ENCODE measurements at regions not wholly inside any gene's neighbourhood (a gene's known extent, or its start where the extent isn't known, plus 50 kb on each side); places are given as distances from the start of the nearest gene placed in this dataset.

DNA sequence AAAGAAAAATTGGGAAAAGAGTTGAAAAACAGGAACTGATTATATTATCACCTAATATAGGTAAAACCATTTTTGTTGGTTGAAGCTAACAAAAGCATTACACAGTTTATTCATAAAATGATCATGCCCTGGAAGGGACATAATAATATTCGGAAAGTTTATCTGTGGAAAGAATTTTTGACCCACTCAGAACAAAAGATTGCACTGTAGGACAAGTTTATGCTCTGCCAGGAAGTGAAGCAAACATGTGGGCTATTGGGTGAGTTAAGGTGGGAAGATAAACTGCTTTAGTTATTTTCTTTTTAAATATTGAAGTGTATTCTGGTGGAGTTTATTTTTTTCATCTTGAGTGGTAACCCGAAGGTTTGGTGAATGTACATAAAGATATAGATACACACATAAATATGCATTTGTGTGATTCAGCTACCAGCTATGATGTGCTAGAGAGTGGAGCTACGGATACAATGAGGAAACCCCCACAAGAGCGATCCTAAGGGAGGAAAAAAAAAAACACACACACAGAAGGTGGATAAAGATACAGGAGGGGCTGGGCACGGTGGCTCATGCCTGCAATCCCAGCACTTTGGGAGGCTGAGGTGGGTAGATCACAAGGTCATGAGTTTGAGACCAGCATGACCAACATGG is 506.4 kb upstream of the THBS1 start:
- DNase-seq (ENCODE audit: low read depth, low spot score), result no peak

DNA sequence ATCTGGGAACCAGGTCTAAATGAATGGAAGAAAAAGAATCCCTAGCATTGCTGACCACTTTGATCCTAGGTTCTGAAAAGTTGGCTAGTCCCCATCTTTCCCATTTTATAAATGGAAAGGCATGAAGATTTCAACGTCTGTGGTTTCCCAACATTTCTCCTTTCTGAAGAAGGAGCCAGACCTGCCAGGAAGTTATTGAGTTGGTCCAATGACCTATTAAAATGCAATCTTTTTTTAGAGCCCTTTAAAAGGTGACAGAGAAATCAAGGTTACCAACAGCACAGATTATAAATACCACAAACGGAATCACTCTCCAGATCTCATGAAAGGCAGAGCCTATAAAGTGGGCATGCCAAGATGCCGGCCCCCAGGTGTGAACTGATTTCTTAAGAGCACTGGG is 505.6 kb upstream of the THBS1 start:
- no peak for DNase-seq (ENCODE audit: low read depth, low spot score)

DNA sequence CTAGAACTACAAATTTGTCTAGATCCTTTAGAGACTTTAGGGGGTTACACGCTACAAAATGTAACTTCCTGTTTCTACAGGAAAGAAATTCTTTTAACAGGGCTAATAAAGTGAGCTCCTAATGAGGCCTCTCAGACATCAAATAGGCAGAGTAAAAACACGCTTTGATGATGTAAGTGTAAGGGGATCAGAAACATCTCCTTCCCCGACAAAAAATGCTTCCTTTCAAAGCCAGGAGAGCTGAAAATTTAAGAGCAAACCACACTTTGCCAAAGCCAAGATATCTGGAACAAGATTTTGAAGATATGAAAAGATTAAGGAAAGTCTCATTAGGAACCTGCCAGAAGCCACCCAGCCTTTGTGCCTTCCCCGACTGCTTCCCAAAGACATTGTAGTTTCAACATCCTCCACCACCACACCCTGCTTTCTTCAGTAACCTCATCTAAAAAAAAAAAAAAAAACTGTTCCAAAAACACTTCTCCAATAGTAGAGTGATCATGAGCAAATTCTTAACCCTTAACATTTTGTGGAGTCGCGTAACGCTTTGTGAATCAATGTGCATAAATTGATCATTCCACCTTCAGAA is 505.0 kb upstream of the THBS1 start:
- DNase-seq (ENCODE audit: low read depth, low spot score), result no peak

DNA sequence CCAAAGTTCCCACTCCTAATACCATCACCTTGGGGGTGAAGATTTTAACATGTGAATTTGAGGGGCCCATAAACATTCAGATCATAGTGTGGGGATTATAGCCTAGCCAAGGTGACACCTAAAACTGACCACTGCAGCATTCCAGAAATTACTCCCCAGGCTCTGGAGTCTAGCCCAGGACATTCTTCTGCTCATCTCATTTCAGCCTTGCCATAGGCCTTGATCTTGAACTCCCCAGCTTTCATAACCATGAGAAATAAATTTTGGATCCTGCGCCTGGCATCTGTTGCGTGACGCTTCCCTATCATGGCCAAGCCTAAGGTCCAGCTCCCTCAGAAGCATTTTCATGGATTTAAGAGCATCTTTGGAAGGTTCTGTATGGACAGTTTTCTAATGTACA is 502.9 kb upstream of the THBS1 start:
- DNase-seq (ENCODE audit: low read depth, low spot score), result no peak

DNA sequence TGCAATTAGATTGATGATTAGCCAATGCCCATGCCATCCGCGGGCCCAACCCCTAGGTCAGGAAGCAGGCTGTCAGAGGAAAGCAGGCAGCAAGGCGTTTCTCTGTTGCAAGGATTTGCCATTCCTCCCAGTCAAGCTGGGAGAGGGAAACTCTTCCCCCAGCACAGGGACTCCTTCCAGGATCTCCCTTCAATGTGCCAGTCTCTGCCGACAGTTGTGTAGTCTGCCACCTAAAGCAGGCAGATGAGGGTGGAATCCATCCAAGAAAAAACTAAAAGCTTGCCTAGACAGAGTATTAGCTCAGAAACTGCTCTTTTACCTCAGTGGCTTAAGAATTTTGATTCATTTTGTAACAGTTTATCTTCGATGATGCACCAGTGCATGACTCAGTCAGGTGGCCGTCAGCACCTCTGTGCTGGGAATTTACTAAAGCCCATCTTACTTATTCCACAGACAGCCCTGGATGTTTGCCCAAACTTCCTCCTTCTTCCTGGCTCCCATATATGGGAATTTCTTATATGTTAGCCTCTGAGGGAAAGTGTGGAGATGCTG is 501.5 kb upstream of the THBS1 start:
- DNase-seq (ENCODE audit: low read depth, low spot score), result no peak

DNA sequence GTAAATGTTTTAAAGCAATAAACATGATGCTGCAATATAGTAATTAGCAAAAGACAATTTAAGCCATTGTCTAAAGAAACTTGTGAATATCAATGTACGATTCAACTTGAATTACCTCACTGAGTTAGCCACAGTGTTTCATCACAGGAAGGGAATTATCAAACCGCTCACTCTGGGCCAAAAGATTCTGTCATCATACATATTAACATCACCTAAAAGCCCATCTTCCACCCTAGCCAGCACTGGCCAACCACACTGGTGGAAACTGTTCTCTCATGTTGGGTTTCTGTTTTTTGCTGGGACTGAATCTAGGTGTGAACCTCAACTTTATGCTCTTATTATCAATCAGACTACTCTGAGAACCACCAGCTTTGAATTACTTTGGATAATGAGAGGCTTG is 497.7 kb upstream of the THBS1 start:
- DNase-seq (ENCODE audit: low read depth, low spot score), result no peak

DNA sequence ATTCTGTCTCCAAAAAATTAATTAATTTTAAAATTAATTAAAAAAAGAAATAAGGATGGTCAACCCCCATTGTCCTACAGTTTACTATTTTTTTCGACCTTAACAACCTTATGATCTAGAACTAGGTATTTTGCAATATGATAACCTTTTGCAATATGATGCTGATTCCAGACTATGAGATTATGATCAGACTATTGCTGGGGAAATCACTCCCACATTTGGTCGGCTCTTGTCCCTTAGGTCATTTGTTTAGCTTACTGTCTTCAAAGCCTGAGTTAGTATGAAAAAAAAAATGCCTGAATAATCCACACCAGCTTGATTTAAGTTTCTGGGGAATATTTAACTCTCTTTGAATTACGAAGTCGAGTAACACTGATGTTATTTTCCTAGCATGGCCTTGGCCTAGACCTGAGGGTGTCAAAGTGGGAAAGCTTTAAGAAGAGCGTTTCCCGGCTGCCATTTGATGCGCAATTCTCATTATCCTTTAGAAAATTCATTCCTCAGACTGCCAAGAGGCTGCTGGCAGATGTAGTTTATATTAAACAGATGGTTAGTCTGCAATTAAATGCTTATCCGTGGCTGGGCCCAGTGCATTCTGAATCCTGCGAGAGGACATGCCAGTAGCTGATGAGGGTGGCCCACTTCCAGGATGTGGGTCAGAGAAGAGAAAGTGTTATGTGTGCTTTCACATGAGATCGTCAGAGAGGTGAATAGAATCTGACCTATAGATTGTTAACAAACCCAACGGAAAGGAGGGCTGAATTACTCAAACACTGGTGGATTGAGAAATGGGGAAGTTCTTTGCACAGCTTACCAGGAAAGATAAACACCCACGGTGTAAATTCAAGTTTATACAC is 496.0 kb upstream of the THBS1 start:
- no peak for DNase-seq (ENCODE audit: low read depth, low spot score)

DNA sequence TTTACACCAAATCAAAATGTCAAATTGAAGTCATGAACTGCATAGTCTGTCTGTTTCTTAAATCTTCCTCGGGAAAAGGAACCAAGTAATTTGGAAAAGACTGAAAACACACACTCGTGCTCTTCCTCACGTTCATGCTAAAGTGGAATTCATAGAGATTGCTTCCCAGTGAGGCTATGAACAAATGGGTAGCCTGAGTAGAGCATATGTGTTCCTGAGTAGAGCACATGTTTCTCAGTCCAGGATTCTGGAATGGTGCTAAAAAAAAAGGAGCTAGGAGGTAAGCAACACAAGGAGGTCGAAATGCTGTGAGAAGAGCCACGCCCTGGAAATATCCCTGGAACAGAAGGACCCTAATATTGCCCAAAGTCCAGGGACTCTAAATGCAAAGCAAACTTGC is 494.2 kb upstream of the THBS1 start:
- no peak for DNase-seq (ENCODE audit: low read depth, low spot score)

DNA sequence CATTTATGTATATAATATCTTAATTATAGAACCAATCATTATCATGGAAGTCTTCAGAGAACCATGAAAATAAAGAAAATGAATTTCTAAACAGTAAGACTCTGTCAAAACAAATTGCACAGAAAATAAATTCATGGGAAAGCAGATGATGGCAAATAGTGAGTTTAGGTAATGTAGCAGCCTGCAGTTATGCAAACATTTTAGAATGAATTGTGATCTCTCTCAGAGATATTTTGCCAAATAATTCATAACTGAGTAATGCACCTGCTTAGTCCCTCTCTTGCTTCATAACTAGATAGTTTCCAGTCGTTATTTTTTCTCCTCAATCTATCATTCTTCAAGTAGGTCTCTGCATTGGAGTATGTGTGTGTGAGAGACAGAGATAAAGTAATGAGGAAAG is 492.7 kb upstream of the THBS1 start:
- no peak for DNase-seq (ENCODE audit: low read depth, low spot score)

DNA sequence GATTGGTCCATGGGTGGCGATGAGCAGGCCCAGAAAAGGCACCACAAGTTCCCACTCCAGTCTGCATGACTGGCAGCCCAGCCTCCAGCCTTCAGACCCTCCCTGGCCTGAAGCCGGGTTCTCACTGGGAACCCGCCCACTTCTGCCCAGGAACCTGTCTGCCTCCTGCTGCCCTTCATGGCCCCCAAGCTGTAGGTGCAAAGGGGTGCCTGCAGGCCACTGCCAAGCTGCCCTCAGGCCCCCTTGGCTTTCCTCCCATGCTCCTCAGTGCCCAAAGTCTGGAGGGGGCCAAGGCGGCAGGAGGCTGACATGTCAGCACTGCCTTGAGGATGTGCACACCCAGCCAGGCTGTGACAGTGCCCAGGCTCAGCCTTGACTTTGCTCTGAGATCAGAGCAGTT is 488.5 kb upstream of the THBS1 start:
- DNase-seq (ENCODE audit: low read depth, low spot score), result no peak

DNA sequence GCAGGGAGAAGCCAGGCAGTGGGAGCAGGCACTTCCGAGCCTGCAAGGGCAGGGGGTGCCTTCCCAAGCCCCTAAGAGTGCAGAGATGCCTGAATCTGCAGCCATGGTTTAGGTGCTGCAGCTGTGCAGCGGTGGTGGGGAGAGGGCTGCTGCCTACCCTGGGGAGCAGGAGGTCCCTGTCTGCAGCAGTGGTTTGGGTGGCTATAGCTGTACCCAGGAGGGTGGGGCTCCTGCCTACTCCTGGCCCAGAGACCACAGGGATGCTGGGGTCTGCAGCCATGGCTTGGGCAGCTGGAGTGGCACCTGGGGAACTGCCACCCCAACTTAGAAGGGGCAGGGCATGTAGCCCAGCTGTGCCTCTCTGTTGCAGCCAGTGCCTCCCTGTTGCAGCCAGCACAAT is 488.1 kb upstream of the THBS1 start:
- no peak for DNase-seq (ENCODE audit: low read depth, low spot score)

DNA sequence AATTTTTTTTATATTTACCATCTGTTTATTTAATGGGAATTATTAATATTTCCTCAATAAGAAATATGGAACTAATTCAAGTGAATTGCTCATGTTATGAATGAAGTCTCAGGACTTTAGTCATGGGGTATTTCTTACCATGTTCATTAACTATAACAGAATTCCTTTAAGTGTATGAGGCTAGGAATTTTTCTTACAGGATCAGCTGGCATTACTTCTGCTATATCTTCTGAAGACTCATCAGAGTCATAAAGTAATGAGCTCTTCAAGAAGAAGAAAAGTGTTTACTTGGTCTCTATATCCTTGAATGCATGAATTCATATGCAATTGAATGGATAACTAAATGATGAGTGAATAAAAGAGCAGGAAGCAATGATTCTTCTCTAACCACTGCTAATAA is 486.8 kb upstream of the THBS1 start:
- DNase-seq (ENCODE audit: low read depth, low spot score), result no peak

DNA sequence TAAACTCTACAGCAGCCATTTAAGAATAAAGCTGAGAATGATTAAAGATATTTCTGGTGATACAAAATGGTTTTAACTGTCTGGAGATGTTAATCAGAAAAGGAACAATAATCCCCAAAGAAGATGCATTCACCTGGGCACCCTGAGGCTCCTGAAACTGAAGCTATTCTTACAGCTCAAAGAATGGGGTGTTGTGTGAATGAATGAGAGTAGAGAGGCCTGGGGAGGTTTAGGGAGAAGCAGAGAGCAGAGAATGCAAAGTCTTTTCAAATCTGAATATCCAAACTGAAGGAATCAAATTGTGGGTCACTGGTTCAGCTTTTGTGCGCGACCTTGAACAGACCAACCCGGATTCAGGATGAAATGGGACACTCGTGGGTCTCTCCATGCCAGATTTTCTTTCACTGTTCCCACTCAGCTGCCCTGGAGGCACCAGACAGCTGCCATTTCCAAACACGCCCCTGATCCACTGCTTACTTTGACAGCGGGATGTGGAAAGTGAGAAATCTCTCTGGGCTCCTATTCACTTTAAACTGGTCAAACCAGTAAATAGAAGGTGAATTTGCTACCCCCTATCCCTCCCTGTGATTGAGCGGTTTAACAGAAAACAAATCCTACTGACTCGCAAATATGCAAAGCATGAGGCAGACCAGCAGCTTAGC is 485.5 kb upstream of the THBS1 start:
- no peak for DNase-seq (ENCODE audit: low read depth, low spot score)

DNA sequence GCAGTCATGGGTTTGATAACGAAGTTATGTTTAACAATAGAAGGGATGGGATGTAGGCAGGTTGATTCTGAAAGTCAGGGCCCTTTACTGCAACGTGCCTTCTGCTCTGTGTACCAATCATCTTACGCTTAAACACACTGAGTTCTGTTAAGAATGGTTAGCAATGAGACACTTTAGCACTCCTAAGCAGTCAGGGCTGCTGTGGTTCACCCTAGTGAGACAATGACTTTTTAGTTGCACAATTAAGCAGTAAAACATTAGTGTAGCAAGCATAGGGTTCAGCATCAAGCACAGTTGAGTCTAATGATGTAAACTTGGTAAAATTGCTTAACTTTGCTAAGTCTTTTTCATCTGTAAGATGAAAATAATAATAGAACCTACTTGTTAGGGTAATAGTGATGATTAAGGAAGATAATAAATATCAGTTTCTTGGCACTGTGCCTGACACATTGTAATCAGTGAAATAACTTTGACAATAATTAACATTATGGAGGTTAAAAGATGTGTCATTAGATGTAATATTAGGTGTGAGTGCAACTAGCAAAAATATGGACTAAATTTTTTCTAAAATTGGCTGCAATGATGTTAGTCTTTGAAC is 484.2 kb upstream of the THBS1 start:
- no peak for DNase-seq (ENCODE audit: low read depth, low spot score)

DNA sequence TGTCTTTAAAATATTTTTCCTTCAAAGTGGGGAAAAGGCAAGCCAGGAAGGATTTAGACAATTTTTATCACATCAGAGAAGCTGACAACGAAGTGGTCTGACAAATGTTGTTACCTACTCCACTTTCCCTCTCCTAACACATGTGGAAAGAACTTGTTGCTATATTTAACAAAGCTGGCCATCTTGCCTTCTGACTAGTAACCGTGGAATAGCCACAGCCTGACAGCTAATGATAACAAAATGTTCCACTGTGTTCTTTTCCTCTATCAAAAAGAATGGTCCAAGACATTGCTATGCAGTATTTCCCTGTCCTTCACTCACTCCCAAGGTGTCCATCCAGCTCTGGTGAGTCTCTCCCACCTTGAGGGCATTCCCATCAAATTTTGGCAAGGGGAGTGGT is 481.4 kb upstream of the THBS1 start:
- no peak for DNase-seq (ENCODE audit: low read depth, low spot score)

DNA sequence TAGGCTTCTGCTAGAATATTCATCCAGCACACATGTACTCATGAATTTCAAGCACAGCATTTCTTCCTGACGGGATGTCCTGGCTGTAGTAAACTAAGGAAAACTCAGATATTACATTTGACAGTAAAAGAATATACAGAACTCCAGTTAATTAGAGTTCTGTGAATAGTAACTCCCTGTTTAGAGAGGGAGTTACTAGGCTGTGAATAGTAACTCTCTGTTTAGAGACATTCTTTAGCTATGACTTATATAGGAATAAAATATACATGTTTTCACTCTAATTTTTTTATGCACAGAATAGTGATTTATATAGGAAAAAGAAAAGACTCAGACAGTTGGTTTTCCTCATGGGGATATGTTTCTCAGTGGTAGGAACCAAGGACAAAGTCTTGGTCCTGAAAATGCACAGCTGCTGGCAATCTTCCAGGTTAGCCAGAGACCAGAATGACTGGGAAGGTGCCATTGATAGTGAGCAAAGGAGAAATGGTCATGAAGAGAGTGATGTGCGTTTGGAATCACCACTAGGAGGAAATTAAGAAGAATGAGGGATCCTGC is 480.7 kb upstream of the THBS1 start:
- no peak for DNase-seq (ENCODE audit: low read depth, low spot score)

DNA sequence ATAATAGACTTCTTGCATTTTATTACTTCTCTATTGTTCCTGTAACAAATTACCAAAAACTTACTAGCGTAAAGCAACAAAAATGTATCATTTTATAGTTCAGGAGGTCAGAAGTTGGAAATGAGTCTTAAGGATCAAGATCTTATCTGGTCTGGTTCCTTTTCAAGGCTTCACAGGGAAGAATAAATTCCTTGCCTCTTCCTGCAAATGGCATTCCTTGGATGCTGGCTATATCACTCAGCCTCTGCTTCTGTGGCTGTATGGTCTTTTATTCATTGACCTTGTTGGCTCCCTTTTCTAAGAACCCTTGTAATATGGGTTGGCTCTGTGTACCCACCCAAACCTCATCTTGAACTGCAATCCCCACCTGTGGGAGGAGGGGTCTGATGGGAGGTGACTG is 478.4 kb upstream of the THBS1 start:
- no peak for DNase-seq (ENCODE audit: low read depth, low spot score)

DNA sequence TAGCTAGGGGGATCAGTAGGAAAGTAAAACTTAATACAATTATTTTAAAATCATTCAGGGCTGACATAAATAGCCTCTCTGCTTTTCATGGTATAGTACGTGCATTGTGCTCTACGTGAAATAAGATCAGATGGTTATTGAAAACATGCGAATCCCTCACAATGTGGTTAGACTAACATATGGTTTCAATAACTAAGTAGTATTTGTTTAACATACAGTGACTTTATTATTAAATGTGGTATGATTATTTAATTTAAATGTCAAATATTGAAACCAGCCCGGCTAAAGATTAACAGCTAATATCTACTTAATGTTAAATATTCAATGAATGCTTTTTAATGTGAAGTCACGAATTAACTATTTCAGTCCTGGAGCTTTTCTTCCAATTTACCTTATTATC is 473.9 kb upstream of the THBS1 start:
- no peak for DNase-seq (ENCODE audit: low read depth, low spot score)

DNA sequence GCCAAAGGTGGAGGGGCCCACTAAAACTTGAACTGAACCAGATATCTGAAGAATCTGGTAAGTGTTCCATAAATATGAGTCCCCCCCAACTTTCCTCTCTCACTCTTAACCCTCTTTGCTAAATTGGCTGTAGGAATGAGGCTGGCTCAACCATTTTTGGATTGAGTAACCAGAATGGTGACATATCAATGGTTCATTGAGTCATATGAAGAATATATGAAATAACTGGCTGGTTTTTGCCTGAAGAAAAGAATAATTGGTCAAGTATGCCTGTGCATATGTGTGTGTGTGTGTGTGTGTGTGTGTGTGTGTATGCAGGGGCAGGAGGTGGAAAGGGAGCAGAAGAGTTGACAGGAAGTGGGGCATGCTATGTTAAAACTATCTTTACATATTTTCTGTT is 472.9 kb upstream of the THBS1 start:
- no peak for DNase-seq (ENCODE audit: low read depth, low spot score)

DNA sequence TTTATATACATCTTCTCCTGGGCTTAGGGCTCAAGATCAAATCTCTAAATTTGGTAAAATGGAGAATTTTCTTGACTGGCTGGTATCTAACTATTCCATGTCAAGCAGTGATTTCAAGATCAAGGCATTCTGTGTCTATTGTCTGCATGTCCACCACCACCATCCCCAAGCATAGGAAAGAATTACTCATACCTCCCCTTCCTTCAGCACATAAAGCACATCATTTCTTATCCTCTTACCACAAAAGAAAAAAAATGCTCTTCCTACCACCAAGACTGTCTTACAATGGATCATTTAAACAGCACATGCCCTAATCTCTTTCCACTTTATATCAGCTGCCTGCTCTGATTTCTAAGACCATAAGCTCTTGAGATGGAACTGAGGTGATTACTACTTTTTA is 470.5 kb upstream of the THBS1 start:
- DNase-seq (ENCODE audit: low read depth, low spot score), result no peak

DNA sequence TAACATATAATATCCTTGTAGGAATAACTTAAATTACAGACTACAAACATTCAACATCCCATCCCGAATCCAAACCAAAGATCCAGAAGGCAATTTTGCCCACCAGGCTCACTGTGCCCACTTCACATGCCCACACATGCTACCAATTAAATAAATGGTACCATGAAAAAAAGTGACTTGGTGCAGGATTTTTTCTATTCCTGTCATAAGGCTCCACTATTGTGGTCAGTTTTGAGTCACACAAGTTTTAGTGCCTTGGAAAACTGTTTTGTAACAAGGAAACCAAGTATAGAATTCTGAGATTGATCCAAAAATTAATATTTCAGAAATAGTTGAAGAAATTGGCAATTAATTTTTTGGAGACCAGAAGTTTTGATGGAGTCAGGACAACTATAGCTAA is 470.1 kb upstream of the THBS1 start:
- DNase-seq (ENCODE audit: low read depth, low spot score), result no peak

DNA sequence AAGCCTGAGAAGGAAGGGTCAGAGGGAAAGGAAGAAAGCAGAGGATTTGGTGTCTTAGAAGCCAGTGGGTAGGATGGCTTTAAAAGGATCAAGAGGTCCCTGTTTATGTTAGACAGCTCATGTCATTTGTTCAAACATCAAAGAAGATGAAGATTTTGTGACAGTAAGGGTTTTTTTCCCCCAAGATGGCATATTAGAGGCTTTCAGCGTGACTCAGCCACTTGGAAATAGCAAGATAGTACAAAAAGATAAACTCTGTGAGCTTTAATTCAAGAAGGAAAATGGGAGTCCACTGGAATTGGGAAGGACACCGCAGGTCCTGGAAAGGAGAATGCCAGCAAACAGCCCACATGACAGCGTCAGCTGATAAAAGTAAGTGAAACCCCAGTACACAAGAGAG is 467.1 kb upstream of the THBS1 start:
- no peak for DNase-seq (ENCODE audit: low read depth, low spot score)
